IMR-90 (cell line): ENCODE measurements at regions not wholly inside any gene's neighbourhood (a gene's known extent, or its start where the extent isn't known, plus 50 kb on each side); places are given as distances from the start of the nearest gene placed in this dataset.

Experiments used
- ATAC-seq: fragments of 200-7000 bp; cut with Tn5 transposase; 2 replicates; pipeline ENCODE4 v1.9.1; 2020; ENCODE audit warnings: low read depth, mild to moderate bottlenecking, moderate library complexity
- BruUV-seq: library from RNA; stranded (reverse); fragments of 400-500 nt; replicated peaks from 2 replicates; lab custom pipeline; 2021; lab: Mats Ljungman, UMichigan
- CTCF ChIA-PET: fragments of 300-600 bp; formaldehyde crosslinking; extraction: SDS; loops from one replicate; lab custom pipeline; 2021; ENCODE audit warnings: antibody characterized with exemption; lab: Yijun Ruan, JAX
- POLR2A ChIA-PET: fragments of 300-600 bp; sonication (Branson Sonifier 250); formaldehyde crosslinking; loops from one replicate; lab custom pipeline; 2022; ENCODE audit warnings: antibody characterized with exemption; ENCODE audit not compliant: unreplicated experiment; lab: Charles Lee
- DNase-seq: peaks from one replicate; pipeline ENCODE4 v3.0.0; 2013
- H2AFZ ChIP-seq: replicated peaks from 2 replicates; pipeline ENCODE3; 2013; ENCODE audit warnings: low read length, mild to moderate bottlenecking; ENCODE audit not compliant: poor library complexity
- H2AK5ac ChIP-seq: 2 replicates; pipeline ENCODE4 v1.6.1; 2013; ENCODE audit warnings: low read depth, low read length, inconsistent platforms
- H2AK9ac ChIP-seq: replicated peaks from 2 replicates; pipeline ENCODE3; 2013; ENCODE audit warnings: mild to moderate bottlenecking, low read depth, low read length, moderate library complexity; ENCODE audit not compliant: poor library complexity
- H2BK120ac ChIP-seq: 2 replicates; pipeline ENCODE4 v1.6.1; 2013; ENCODE audit warnings: low read depth, low read length, inconsistent platforms
- H2BK15ac ChIP-seq: 3 replicates; pipeline ENCODE4 v1.6.1; 2013; ENCODE audit warnings: low read depth, low read length, inconsistent platforms
- H2BK20ac ChIP-seq: 2 replicates; pipeline ENCODE4 v1.6.1; 2013; ENCODE audit warnings: low read depth, mild to moderate bottlenecking, inconsistent platforms, low read length, moderate library complexity
- H2BK5ac ChIP-seq: 2 replicates; pipeline ENCODE4 v1.6.1; 2013; ENCODE audit warnings: mild to moderate bottlenecking, low read depth, low read length, inconsistent platforms; ENCODE audit not compliant: poor library complexity, severe bottlenecking
- H3K14ac ChIP-seq: replicated peaks from 2 replicates; pipeline ENCODE4 v1.6.1; 2013; ENCODE audit warnings: low read depth, low read length, inconsistent platforms
- H3K18ac ChIP-seq: 2 replicates; pipeline ENCODE4 v1.6.1; 2013; ENCODE audit warnings: low read depth, low read length, control low read depth
- H3K23ac ChIP-seq: 2 replicates; pipeline ENCODE4 v1.6.1; 2013; ENCODE audit warnings: low read depth, low read length, inconsistent platforms
- H3K27ac ChIP-seq: 2 replicates; pipeline ENCODE4 v1.5.1; 2013; ENCODE audit warnings: mild to moderate bottlenecking, control low read depth, low read length; ENCODE audit not compliant: insufficient read depth
- H3K27me3 ChIP-seq: 2 replicates; pipeline ENCODE4 v1.6.1; 2013; ENCODE audit warnings: low read length; ENCODE audit not compliant: control insufficient read depth, insufficient read depth
- H3K36me3 ChIP-seq: 2 replicates; pipeline ENCODE4 v1.6.1; 2013; ENCODE audit warnings: low read length, mixed read lengths; ENCODE audit not compliant: control insufficient read depth, insufficient read depth
- H3K4ac ChIP-seq: 2 replicates; pipeline ENCODE4 v1.6.1; 2013; ENCODE audit warnings: low read depth, low read length, inconsistent platforms
- H3K4me1 ChIP-seq: 2 replicates; pipeline ENCODE4 v1.6.1; 2013; ENCODE audit warnings: low read length, mixed read lengths; ENCODE audit not compliant: control insufficient read depth, insufficient read depth
- H3K4me2 ChIP-seq: 2 replicates; pipeline ENCODE4 v1.6.1; 2013; ENCODE audit warnings: low read depth, mild to moderate bottlenecking, control low read depth, low read length, moderate library complexity
- H3K4me3 ChIP-seq: 2 replicates; pipeline ENCODE4 v1.5.1; 2013; ENCODE audit warnings: low read depth, mild to moderate bottlenecking, control low read depth, low read length, moderate library complexity; ENCODE audit not compliant: insufficient read depth
- H3K56ac ChIP-seq: 2 replicates; pipeline ENCODE4 v1.6.1; 2013; ENCODE audit warnings: low read length, inconsistent platforms; ENCODE audit not compliant: insufficient read depth; ENCODE audit errors: extremely low read depth
- H3K79me1 ChIP-seq, 2 experiments: 2 replicates each; pipeline ENCODE4 v1.6.1; 2013; ENCODE audit warnings: low read length in 2 of 2, inconsistent platforms in 1 of 2, low read depth in 1 of 2
- H3K9ac ChIP-seq: 2 replicates; pipeline ENCODE4 v1.6.1; 2013; ENCODE audit warnings: low read depth, low read length, control low read depth
- H3K9me1 ChIP-seq: 2 replicates; pipeline ENCODE4 v1.6.1; 2013; ENCODE audit warnings: low read length, inconsistent platforms; ENCODE audit not compliant: insufficient read depth
- H3K9me3 ChIP-seq: 2 replicates; pipeline ENCODE4 v1.6.1; 2013; ENCODE audit warnings: low read length; ENCODE audit not compliant: control insufficient read depth, insufficient read depth
- H4K20me1 ChIP-seq: 2 replicates; pipeline ENCODE4 v1.6.1; 2013; ENCODE audit warnings: low read length, inconsistent platforms; ENCODE audit not compliant: insufficient read depth
- H4K5ac ChIP-seq: 2 replicates; pipeline ENCODE4 v1.6.1; 2013; ENCODE audit warnings: mild to moderate bottlenecking, low read depth, low read length, control low read depth
- H4K8ac ChIP-seq, 2 experiments: 2 replicates each; pipeline ENCODE4 v1.6.1; 2013; ENCODE audit warnings: low read depth in 2 of 2, low read length in 2 of 2, control low read depth in 1 of 2, inconsistent platforms in 1 of 2
- H4K91ac ChIP-seq: 2 replicates; pipeline ENCODE4 v1.6.1; 2013; ENCODE audit warnings: low read depth, low read length, inconsistent platforms; ENCODE audit not compliant: insufficient read depth
- CHD1 ChIP-seq: IDR thresholded peaks from 2 replicates; pipeline ENCODE4 v1.6.1; 2012; ENCODE audit warnings: low read depth, low read length, improper control_type of control experiment
- MAFK ChIP-seq: IDR thresholded peaks from 2 replicates; pipeline ENCODE4 v1.6.1; 2012; ENCODE audit warnings: low read depth, low read length, improper control_type of control experiment
- MXI1 ChIP-seq: IDR thresholded peaks from 2 replicates; pipeline ENCODE4 v1.6.1; 2012; ENCODE audit warnings: low read depth, mild to moderate bottlenecking, low read length, moderate library complexity, borderline replicate concordance
- RCOR1 ChIP-seq: IDR thresholded peaks from 2 replicates; pipeline ENCODE4 v1.6.1; 2012; ENCODE audit warnings: mild to moderate bottlenecking, low read length, improper control_type of control experiment; ENCODE audit not compliant: insufficient replicate concordance
- WGBS, 2 experiments: methylation state at CpG; one replicate each; pipeline versions ENCODE4 v1.1.5 to v1.1.7; 2013; ENCODE audit warnings: missing lambda C conversion rate in 2 of 2; ENCODE audit not compliant: insufficient read length in 1 of 2; ENCODE audit errors: extremely low coverage in 2 of 2; 5-methylcytosine and 5-hydroxymethylcytosine counted together
- dilution Hi-C: fragments of 300-500 bp; cut with HindIII; formaldehyde crosslinking; loops from one replicate; pipeline ENCODE4 v1.14.3; 2018; ENCODE audit warnings: low sequenced_read_pairs; ENCODE audit not compliant: unreplicated experiment
- in situ Hi-C: fragments of 300-500 bp; cut with MboI; formaldehyde crosslinking; loops from 3 replicates; pipeline ENCODE4 v1.14.3; 2019; ENCODE audit warnings: low sequenced_read_pairs, inconsistent platforms, mixed read lengths
- intact Hi-C: fragments of 100-400 bp; cut with micrococcal nuclease; formaldehyde crosslinking; loops from 2 replicates; pipeline ENCODE4 v1.10.0; 2022
- TF ChIP-seq, protein P1 (sequence below): conservative IDR thresholded peaks from 2 replicates; pipeline ENCODE4 v1.5.1; 2012; ENCODE audit warnings: mild to moderate bottlenecking, low read depth, low read length, improper control_type of control experiment

DNA sequence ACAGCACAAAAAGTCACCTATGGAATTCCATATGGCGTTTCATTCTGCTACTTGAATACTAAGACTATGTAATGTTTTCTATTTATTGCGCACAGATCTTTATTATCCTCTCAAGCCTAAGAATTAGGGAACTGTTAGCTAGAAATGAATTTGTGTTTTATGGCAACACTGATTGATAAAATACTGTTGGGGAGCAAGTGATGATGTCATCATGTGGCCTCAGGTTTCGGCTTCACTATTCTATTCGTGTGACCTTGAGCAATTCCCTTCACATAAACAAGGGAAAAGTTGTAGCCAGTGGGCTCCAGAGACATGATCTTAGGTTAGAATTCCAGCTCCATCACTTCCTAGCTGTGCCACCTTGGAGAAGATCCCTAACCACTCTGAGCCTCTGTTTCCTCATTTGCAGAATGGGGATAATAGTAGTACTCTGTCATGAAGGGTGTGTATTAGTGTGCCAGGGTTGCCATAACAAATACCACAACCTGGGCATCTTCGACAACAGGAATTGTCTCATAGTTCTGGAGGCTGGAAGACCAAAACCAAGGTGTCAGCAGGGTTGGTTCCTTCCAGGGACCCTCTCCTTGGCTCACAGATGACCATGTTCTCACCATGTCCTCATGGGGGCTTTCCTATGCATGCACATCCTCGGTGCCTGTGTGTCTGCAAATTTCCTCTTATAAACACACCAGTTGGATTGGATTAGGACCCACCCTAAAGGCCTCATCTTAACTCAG lies 371.2 kb downstream of the RRAGC start:
- CTCF ChIA-PET: interaction anchor here (1.0 kb wide), 1 partner anchor 14 kb away, joined by 3 read pairs; no protein-coding TSS in a partner anchor
- Histone ChIP-seq H3K9me1 (no peaks in the 10 kb centered on the region), H3K36me3 (no peaks in the 10 kb centered on the region), H4K20me1 (no peaks in the 10 kb centered on the region), H4K8ac (no peak overlapping the region), H3K18ac (no peak overlapping the region), H3K23ac (no peak overlapping the region), H3K4me3 (no peak overlapping the region), H3K9ac (no peak overlapping the region), H3K14ac (no peak overlapping the region), H4K5ac (no peak overlapping the region), H2AK9ac (no peak overlapping the region), H3K27ac (no peak overlapping the region), H2AK5ac (no peak overlapping the region), H3K56ac (no peak overlapping the region), H2BK20ac (no peak overlapping the region), H3K27me3 (no peaks in the 10 kb centered on the region), H3K4me1 (no peaks in the 10 kb centered on the region), H3K4ac (no peak overlapping the region), H2BK5ac (no peak overlapping the region), H3K79me1 (no peaks in the 10 kb centered on the region), H2AFZ (no peak overlapping the region), H2BK120ac (no peak overlapping the region), H3K4me2 (no peak overlapping the region), H4K91ac (no peak overlapping the region), H3K9me3 (no peaks in the 10 kb centered on the region), H2BK15ac (no peak overlapping the region)
- in situ Hi-C loops: no loop called here
- no CpG with 5 or more reads among the region's 6 CpGs for WGBS, 2 experiments
- dilution Hi-C loops: no loop called here
- no peak for TF ChIP-seq MAFK
- no peak for TF ChIP-seq MXI1
- TF ChIP-seq CHD1: no peak
- TF ChIP-seq, protein P1, sequence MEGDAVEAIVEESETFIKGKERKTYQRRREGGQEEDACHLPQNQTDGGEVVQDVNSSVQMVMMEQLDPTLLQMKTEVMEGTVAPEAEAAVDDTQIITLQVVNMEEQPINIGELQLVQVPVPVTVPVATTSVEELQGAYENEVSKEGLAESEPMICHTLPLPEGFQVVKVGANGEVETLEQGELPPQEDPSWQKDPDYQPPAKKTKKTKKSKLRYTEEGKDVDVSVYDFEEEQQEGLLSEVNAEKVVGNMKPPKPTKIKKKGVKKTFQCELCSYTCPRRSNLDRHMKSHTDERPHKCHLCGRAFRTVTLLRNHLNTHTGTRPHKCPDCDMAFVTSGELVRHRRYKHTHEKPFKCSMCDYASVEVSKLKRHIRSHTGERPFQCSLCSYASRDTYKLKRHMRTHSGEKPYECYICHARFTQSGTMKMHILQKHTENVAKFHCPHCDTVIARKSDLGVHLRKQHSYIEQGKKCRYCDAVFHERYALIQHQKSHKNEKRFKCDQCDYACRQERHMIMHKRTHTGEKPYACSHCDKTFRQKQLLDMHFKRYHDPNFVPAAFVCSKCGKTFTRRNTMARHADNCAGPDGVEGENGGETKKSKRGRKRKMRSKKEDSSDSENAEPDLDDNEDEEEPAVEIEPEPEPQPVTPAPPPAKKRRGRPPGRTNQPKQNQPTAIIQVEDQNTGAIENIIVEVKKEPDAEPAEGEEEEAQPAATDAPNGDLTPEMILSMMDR: no peak
- no peak for TF ChIP-seq RCOR1
- no TSS peak for BruUV-seq
- ATAC-seq (no peak), DNase-seq (no peak)
- intact Hi-C loops: no loop called here
- POLR2A ChIA-PET: no interaction called here
